HCT116 (cell line): ENCODE measurements at regions not wholly inside any gene's neighbourhood (a gene's known extent, or its start where the extent isn't known, plus 50 kb on each side); places are given as distances from the start of the nearest gene placed in this dataset.

Experiments
- CTCF ChIP-seq, 3 experiments: fragments of 200-600 bp in 1 of 3; sonication (generic) in 1 of 3; IDR thresholded peaks in 2 of 3; conservative IDR thresholded peaks in 1 of 3; 2 replicates each; pipeline ENCODE4 v1.5.1; 2012 to 2017; ENCODE audit warnings: low read depth in 2 of 3, low read length in 2 of 3, antibody characterized with exemption in 1 of 3, borderline replicate concordance in 1 of 3, control low read depth in 1 of 3, mild to moderate bottlenecking in 1 of 3, mixed read lengths in 1 of 3, mixed run types in 1 of 3, moderate library complexity in 1 of 3; ENCODE audit not compliant: insufficient read depth in 1 of 3
- EZH2 ChIP-seq: fragments of 200-600 bp; sonication (generic); IDR thresholded peaks from 2 replicates; pipeline ENCODE4 v1.6.1; 2017; ENCODE audit warnings: antibody characterized with exemption, mixed run types
- EZH2phosphoT487 ChIP-seq: fragments of 200-600 bp; IDR thresholded peaks from 2 replicates; pipeline ENCODE4 v1.6.1; 2018; ENCODE audit warnings: antibody characterized with exemption, borderline replicate concordance
- JUND ChIP-seq: IDR thresholded peaks from 2 replicates; pipeline ENCODE4 v1.6.1; 2012
- MAX ChIP-seq: IDR thresholded peaks from 2 replicates; pipeline ENCODE4 v1.6.1; 2012
- POLR2A ChIP-seq: IDR thresholded peaks from 2 replicates; pipeline ENCODE4 v1.7.0; 2011; ENCODE audit warnings: borderline replicate concordance; ENCODE audit not compliant: insufficient read depth, insufficient read length; ENCODE audit errors: extremely low read depth
- REST ChIP-seq: IDR thresholded peaks from 2 replicates; pipeline ENCODE4 v1.6.1; 2012; ENCODE audit warnings: low read depth
- SP1 ChIP-seq: IDR thresholded peaks from 2 replicates; pipeline ENCODE4 v1.6.1; 2012; ENCODE audit warnings: low read depth
- TCF7L2 ChIP-seq: IDR thresholded peaks from 2 replicates; pipeline ENCODE4 v1.7.0; 2011; ENCODE audit warnings: borderline replicate concordance, inconsistent platforms; ENCODE audit not compliant: insufficient read depth, insufficient read length; ENCODE audit errors: extremely low read depth

GRCh38 chr3:40997711-40998519, 201.4 kb upstream of the CTNNB1 start:
- TF ChIP-seq POLR2A (no peak), CTCF (IDR thresholded peaks at IDR 0.05 in 2 of 3, conservative IDR thresholded peaks at IDR 0.05 in 1 of 3; ENCODE audit: borderline replicate concordance in 1 of 3, insufficient read depth in 1 of 3, low read depth in 2 of 3, low read length in 2 of 3) (no peak), JUND (no peak), SP1 (no peak), REST (no peak), TCF7L2 (no peak), EZH2 (no peak), EZH2phosphoT487 (no peak), MAX (no peak)
